ENCODE measurements at regions not wholly inside any gene's neighbourhood (a gene's known extent, or its start where the extent isn't known, plus 50 kb on each side); places are given as distances from the start of the nearest gene placed in this dataset.

- DNase-seq (ENCODE audit: low read depth), result peak; percentile 70
- TF ChIP-seq CTCF (conservative IDR thresholded peaks at IDR 0.05; ENCODE audit: low read length), result peak; percentile 98
- no peak overlapping the region for H3K4me3 ChIP-seq (ENCODE audit: low read length)
Measured at GRCh38 chr3:39000008-39000450, 51.7 kb downstream of the SCN11A start.

- no peak for DNase-seq (ENCODE audit: low read depth)
- TF ChIP-seq CTCF (conservative IDR thresholded peaks at IDR 0.05; ENCODE audit: low read length), result no peak
- no peak overlapping the region for H3K4me3 ChIP-seq (ENCODE audit: low read length)
Measured at GRCh38 chr3:38998086-38998485, 53.7 kb downstream of the SCN11A start.

- no peak for DNase-seq (ENCODE audit: low read depth)
- no peak for TF ChIP-seq CTCF (conservative IDR thresholded peaks at IDR 0.05; ENCODE audit: low read length)
- no peak overlapping the region for H3K4me3 ChIP-seq (ENCODE audit: low read length)
Measured at GRCh38 chr3:38996193-38996592, 55.6 kb downstream of the SCN11A start.

GRCh38 chr3:38994251-38994650 lies 57.5 kb downstream of the SCN11A start:
- no peak for DNase-seq (ENCODE audit: low read depth)
- H3K4me3 ChIP-seq (ENCODE audit: low read length), result no peak overlapping the region
- TF ChIP-seq CTCF (conservative IDR thresholded peaks at IDR 0.05; ENCODE audit: low read length), result no peak

GRCh38 chr3:38992117-38992760 lies 59.5 kb downstream of the SCN11A start:
- TF ChIP-seq CTCF (conservative IDR thresholded peaks at IDR 0.05; ENCODE audit: low read length), result no peak
- peak; percentile 76 for DNase-seq (ENCODE audit: low read depth)
- H3K4me3 ChIP-seq (ENCODE audit: low read length), result no peak overlapping the region

- H3K4me3 ChIP-seq (ENCODE audit: low read length), result no peak overlapping the region
- no peak for DNase-seq (ENCODE audit: low read depth)
- TF ChIP-seq CTCF (conservative IDR thresholded peaks at IDR 0.05; ENCODE audit: low read length), result no peak
Measured at GRCh38 chr3:38990621-38991020, 61.1 kb downstream of the SCN11A start.

GRCh38 chr3:38989917-38990510 lies 61.7 kb downstream of the SCN11A start:
- no peak overlapping the region for H3K4me3 ChIP-seq (ENCODE audit: low read length)
- no peak for DNase-seq (ENCODE audit: low read depth)
- no peak for TF ChIP-seq CTCF (conservative IDR thresholded peaks at IDR 0.05; ENCODE audit: low read length)
